ENCODE measurements at regions not wholly inside any gene's neighbourhood (a gene's known extent, or its start where the extent isn't known, plus 50 kb on each side); places are given as distances from the start of the nearest gene placed in this dataset.
"Not testable (repeated sequence)": the region's sequence is repeated elsewhere in the genome, so short reads cannot be mapped to it uniquely, and the experiment has no call there.

- no peak for DNase-seq
Measured at GRCh38 chr5:2163060-2163856, 280.5 kb upstream of the IRX4 start.

- no peak for DNase-seq
Measured at GRCh38 chr5:2160811-2161210, 278.1 kb upstream of the IRX4 start.

DNA sequence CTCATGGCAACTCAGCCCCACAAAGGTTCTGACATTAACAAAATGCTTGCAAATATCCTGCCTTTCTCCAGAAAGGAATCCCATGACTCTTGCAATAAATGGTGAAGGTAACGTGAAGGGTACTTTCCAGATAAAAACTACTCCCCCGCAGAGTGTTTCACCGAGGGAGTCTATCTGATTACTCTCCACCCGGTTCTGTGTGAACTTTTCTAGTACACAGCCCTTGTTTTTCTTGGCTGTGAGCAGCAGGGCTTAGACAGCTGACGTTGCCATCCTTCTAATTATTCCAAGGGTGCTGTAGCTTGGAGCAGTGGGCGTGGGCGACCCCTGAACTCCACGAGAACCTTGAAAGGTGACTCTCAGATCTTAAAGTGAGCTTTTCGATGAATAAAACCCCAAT lies 276.0 kb upstream of the IRX4 start:
- DNase-seq, result no peak

GRCh38 chr5:2158109-2158508 lies 275.4 kb upstream of the IRX4 start:
- DNase-seq, result no peak

DNA sequence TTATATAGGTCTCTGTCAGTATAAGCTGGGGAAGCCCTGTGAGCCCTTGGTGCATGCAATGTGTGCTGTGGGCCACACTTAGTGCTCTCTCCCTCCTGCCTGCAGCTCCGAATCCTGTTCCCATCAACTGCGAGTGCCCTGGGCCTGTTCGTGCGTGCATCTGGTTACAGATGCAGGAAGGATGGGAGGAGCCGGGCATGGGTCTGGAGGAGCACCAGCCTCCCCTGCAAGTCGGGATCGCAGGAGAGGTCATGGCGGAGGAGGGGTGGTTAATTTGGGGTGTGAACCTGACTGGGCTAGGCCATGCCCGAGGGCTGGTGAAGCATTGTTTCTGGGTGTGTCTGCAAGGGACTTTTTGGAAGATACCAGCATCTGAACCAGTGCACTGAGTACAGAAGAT lies 274.6 kb upstream of the IRX4 start:
- DNase-seq, result no peak

DNA sequence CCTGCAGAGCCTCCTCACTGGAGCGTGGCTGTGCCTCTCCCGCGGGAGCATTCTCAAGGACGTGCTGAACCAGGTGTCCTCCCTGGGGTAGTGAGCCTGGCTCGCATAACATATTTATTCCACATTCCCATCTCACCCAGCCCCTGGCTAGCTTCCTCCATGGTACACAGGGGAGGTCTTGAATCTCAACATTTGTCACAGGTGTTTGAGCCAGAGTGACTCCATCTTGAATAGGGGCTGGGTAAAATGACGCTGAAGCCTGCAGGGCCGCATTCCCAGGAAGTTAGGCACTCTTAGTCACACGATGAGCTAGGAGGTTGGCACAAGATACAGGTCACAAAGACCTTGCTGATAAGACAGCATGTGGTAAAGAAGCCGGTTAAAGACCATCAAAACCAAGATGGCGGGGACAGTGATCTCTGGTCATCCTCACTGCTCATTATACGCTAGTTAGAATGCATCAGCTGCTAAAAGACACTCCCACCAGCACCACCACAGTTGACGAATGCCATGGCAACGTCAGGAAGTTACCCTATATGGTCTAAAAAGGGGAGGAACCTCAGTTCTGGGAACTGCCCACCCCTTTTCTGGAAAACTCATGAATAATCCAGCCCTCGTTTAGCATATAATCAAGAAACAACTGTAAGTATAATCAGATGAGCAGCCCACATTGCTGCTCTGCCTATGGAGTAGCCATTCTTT lies 273.8 kb upstream of the IRX4 start:
- DNase-seq, result no peak

DNA sequence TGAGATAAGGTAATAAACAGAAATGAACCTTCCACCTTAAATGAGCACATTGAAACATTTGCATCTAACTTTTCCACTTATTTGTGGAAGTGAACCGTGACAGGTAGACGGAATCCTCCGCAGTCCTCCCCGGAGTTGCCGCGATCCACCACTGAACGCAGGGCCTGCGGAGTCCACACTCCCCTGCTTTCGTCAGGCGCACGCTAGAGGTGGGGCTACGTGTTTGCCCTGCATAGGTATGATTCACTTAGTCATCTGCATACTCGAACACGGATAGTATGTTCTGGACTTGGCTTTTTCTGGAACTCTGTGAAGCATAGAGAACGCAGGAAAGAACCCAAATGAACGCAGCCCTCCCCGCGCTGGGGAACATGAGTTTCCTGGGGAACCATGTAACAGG lies 272.8 kb upstream of the IRX4 start:
- no peak for DNase-seq

GRCh38 chr5:2153802-2154201 lies 271.1 kb upstream of the IRX4 start:
- DNase-seq, result no peak

DNA sequence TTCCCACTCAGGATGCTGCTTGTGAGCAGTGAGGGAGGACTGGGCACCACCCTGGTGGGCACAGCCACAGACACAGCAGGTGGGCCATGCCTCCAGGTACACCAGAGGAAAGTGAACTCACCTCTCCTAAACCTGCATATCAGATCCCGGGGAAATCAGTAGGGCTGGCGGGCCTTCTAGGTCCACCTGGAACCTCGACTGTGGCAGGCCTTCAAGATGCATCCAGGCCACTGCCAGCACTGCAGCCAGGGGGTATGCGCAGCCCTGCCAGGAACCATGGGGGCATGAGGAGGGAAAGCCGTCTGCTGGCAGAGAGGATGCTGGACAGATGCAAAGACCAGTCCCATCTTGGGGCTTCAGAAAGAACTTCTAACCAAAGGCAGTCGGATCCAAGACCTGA lies 270.6 kb upstream of the IRX4 start:
- DNase-seq, result no peak

DNA sequence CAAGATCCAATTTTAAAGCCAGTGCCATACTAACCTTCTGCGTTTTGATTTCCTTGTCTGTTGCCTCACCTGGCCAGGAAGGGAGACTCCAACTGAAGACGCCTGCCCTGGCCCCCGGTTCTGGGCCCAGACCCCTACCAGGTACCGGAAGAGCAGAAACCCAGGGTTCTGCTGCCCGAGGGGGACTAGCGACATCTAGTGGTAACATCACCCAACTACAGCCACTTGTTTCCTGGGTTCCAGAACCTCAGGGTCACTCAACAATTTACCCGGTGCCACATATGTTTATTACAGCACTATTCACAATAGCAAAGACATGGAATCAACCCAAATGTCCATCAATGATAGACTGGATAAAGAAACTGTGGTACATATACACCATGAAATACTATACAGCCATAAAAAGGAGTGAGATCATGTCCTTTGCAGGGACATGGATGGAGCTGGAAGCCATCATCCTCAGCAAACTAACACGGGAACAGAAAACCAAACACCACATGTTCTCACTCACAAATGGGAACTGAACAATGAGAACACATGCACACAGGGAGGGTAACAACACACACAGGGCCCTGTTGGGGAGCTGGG lies 268.7 kb upstream of the IRX4 start:
- DNase-seq, result not testable (repeated sequence)

- DNase-seq, result no peak
Measured at GRCh38 chr5:2149195-2149539, 266.4 kb upstream of the IRX4 start.

GRCh38 chr5:2148312-2149194 lies 265.8 kb upstream of the IRX4 start:
- DNase-seq, result no peak

DNA sequence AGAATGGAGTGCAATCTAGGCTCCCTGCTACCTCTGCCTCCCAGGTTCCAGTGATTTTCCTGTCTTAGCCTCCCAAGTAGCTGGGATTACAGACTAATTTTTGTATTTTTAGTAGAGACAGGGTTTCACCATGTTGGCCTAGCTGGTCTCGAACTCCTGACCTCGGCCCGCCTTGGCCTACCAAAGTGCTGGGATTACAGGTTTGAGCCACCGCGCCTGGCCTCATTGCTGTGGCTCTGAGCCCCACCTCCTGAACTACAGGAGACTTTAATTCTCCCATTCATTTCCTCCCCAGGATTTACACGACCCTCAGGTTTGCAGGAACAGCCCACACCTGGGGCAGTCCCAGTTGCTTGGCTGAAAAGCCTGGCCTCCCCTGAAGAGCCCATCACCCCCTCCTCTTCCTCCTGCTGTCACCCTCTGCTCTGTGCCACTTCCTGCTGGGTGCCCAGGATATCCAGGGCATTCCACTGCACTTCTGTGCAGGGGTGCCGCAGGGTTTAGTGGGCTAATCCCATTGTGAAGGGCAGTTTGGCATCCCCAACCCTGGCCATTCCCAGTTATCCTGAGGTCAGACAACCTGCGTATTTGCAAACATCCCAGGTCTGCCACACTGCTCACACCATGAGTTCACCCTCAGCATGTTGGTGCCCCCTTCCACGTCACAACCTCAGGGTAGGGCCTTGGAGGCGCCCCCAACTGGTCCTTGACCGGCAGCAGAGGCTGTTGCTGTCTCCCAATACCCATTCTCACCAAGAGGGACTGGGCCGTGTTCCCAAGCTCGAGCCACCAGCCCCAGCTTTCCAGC lies 265.0 kb upstream of the IRX4 start:
- no peak for DNase-seq

DNA sequence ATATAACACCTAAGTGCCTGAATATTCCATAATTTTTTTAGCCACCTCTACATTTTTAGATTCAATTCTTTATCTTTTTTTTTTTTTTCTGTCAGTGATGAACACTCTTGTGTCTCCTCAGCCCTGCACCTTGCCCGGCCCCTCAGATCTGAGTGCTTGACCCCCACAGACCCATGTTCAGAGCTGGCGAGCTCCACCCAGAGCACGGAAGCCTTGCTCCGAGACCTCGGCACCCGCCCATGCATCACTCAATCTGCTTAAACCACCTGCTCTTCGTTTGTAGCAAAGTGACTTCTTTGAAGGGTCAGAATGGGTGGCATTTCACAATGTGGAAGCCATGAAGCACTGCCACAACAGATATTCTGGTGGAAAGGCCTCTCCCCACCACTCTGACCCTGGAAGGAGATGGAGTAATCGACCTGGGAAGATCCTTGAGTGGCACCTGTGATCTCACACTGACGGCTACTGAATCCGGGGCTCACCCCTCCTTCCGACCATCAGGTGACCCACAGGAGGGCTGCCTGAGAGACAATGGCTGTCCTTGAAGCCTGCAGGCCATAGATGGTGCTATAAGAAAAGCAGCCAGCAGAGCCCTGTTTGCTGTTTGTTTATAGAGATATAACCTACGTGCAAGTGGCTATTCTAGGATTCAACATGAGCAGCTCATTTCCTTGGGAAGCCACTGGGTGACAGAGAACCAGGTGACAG lies 261.1 kb upstream of the IRX4 start:
- no peak for DNase-seq

GRCh38 chr5:2143088-2143487 lies 260.4 kb upstream of the IRX4 start:
- DNase-seq, result no peak

GRCh38 chr5:2142456-2142954 lies 259.8 kb upstream of the IRX4 start:
- DNase-seq, result no peak

GRCh38 chr5:2141254-2142000 lies 258.7 kb upstream of the IRX4 start:
- no peak for DNase-seq

DNA sequence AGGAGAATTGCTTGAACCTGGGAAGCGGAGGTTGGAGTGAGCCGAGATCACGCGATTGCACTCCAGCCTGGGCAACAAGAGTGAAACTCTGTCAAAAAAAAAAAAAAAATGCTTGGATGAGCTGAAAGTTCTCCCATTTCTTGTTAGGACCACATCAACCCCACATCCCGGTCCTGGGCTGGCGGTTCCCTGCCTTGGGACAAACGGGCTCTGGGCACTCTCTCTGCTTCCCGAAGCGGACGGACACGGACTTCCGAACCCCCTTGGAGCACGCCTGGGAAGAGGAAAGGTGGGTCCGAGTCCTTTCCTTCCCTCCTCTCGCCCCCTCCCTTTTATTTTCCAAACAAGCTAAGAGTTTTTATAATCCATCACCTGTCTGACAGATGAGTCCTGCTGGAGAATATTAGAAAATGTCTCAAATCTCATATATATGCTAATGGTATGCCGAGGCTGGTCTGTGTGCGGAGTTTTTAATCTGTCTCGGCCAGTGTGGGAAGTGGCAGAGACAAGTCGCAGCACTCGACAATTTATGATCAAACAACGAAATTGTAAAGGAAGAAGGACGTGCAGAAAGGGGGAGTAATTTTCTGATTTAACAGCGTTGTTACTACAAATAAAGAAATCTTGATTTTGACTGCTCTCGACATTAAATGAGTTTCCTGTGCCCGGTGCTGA lies 257.9 kb upstream of the IRX4 start:
- no peak for DNase-seq

DNA sequence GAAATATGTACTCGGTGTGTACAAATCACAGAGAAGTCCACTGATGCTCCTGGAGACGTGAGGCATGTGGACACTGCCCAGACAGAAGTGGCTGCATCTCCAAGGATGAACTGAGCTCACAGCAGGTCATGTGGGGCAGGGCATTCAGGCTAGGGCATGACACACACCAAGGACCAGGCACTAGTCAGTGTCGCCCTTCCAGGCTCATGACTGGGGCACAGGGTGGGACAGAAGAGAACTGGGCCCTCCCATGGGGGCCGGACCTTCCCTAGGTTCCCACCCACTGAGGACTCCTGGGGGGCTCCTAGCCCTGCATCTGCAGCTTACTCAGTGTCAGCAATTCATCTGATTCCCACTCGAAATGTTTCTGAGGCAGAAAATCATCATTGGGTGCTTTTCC lies 256.8 kb upstream of the IRX4 start:
- DNase-seq, result no peak

GRCh38 chr5:2138896-2139295 lies 256.2 kb upstream of the IRX4 start:
- DNase-seq, result no peak
